Adrenal gland (tissue), 5 donors: ENCODE measurements at regions not wholly inside any gene's neighbourhood (a gene's known extent, or its start where the extent isn't known, plus 50 kb on each side); places are given as distances from the start of the nearest gene placed in this dataset.

Source experiments
- CTCF ChIP-seq, 6 experiments: fragments of 450-650 bp in 4 of 6; fragments of 200-600 bp in 2 of 6; sonication (generic) in 1 of 6; IDR thresholded peaks; 1 replicate in 5 of 6; 2 replicates in 1 of 6; pipeline versions ENCODE4 v1.5.1 to v1.8.0; 2016 to 2021; ENCODE audit warnings: antibody characterized with exemption in 6 of 6, mild to moderate bottlenecking in 2 of 6, moderate library complexity in 1 of 6
- POLR2A ChIP-seq, 2 donors: fragments of 450-650 bp; IDR thresholded peaks; one replicate each; pipeline ENCODE4 v1.6.1; 2017; ENCODE audit warnings: antibody characterized with exemption in 2 of 2, mild to moderate bottlenecking in 2 of 2, moderate library complexity in 1 of 2
- donor health status: DM: no; HTN: no; CAD: no.

- TF ChIP-seq CTCF (IDR thresholded peaks at IDR 0.05) (no peak), POLR2A (IDR thresholded peaks at IDR 0.05) (no peak)
These were observed 330.5 kb downstream of the SRGAP2C start for GRCh38 chr1:121515235-121515634.
